ENCODE measurements at regions not wholly inside any gene's neighbourhood (a gene's known extent, or its start where the extent isn't known, plus 50 kb on each side); places are given as distances from the start of the nearest gene placed in this dataset.
"Not testable (repeated sequence)": the region's sequence is repeated elsewhere in the genome, so short reads cannot be mapped to it uniquely, and the experiment has no call there.

GRCh38 chr5:142520885-142521284 is 165.0 kb downstream of the FGF1 start:
- DNase-seq, result no peak
- ChIA-PET POLR2A (ENCODE audit: unreplicated experiment) (no interaction called here), CTCF (no interaction called here)
- intact Hi-C loops (cut with micrococcal nuclease; ENCODE audit: unreplicated experiment), result no loop called here
- no peaks in the 10 kb centered on the region for H3K27me3 ChIP-seq (ENCODE audit: insufficient read depth, low read depth)
- BruUV-seq (replicated peaks), result no TSS peak
- no peak overlapping the region for H3K4me2 ChIP-seq
- H3K9me3 ChIP-seq (ENCODE audit: insufficient read depth, low read depth), result peaks cover 5% of the 10 kb centered on the region; the same call in 1 of the 2 replicates
- H3K9me2 ChIP-seq (ENCODE audit: insufficient read depth), result no peaks in the 10 kb centered on the region
- no peak for TF ChIP-seq EZH2 (IDR thresholded peaks at IDR 0.05; ENCODE audit: low read depth)
- TF ChIP-seq CTCF (conservative IDR thresholded peaks at IDR 0.05), result no peak
- H4K20me1 ChIP-seq (ENCODE audit: insufficient read depth), result no peaks in the 10 kb centered on the region
- H3K4me3 ChIP-seq, result no peak overlapping the region
- no peak overlapping the region for H2AFZ ChIP-seq
- peaks cover 12% of the 10 kb centered on the region for H3K4me1 ChIP-seq (replicated peaks; ENCODE audit: insufficient read depth)
- H3K36me3 ChIP-seq (ENCODE audit: low read depth), result no peaks in the 10 kb centered on the region
- no peaks in the 10 kb centered on the region for H3K79me2 ChIP-seq (ENCODE audit: low read depth)
- peaks cover 16% of the 10 kb centered on the region for H3F3A ChIP-seq (ENCODE audit: insufficient read depth, low read depth)
- peak overlapping the region; percentile 22; the same call in 1 of the 2 replicates for H3K27ac ChIP-seq

- H3K36me3 ChIP-seq (ENCODE audit: low read depth); H4K20me1 ChIP-seq (ENCODE audit: insufficient read depth); H3K27ac ChIP-seq; H3K79me2 ChIP-seq (ENCODE audit: low read depth); H3K9me3 ChIP-seq (ENCODE audit: insufficient read depth, low read depth); H3K4me2 ChIP-seq; DNase-seq; BruUV-seq (replicated peaks); H3K9me2 ChIP-seq (ENCODE audit: insufficient read depth); POLR2A ChIA-PET (ENCODE audit: unreplicated experiment); H2AFZ ChIP-seq; intact Hi-C loops (cut with micrococcal nuclease; ENCODE audit: unreplicated experiment); H3K27me3 ChIP-seq (ENCODE audit: insufficient read depth, low read depth); H3K4me3 ChIP-seq: not testable (repeated sequence)
- CTCF ChIA-PET, result interaction anchor here (0.6 kb wide), 1 partner anchor 556 kb away, joined by 3 read pairs; no protein-coding TSS in a partner anchor
- peaks cover 16% of the 10 kb centered on the region for H3F3A ChIP-seq (ENCODE audit: insufficient read depth, low read depth)
- peaks cover 12% of the 10 kb centered on the region for H3K4me1 ChIP-seq (replicated peaks; ENCODE audit: insufficient read depth)
Observed at GRCh38 chr5:142519913-142520312, 166.0 kb downstream of the FGF1 start.

GRCh38 chr5:142517840-142518239 is 168.1 kb downstream of the FGF1 start:
- TF ChIP-seq EZH2 (IDR thresholded peaks at IDR 0.05; ENCODE audit: low read depth) (no peak), CTCF (conservative IDR thresholded peaks at IDR 0.05) (no peak)
- DNase-seq, result no peak
- no peaks in the 10 kb centered on the region for H3K79me2 ChIP-seq (ENCODE audit: low read depth)
- H2AFZ ChIP-seq, result no peak overlapping the region
- H3K4me1 ChIP-seq (replicated peaks; ENCODE audit: insufficient read depth), result peaks cover 24% of the 10 kb centered on the region
- no peak overlapping the region for H3K4me3 ChIP-seq
- no peaks in the 10 kb centered on the region for H3K9me2 ChIP-seq (ENCODE audit: insufficient read depth)
- H3K27ac ChIP-seq, result no peak overlapping the region
- H3K4me2 ChIP-seq, result no peak overlapping the region
- no peaks in the 10 kb centered on the region for H3K27me3 ChIP-seq (ENCODE audit: insufficient read depth, low read depth)
- no peaks in the 10 kb centered on the region for H3K36me3 ChIP-seq (ENCODE audit: low read depth)
- peaks cover 7% of the 10 kb centered on the region; the same call in 1 of the 2 replicates for H3K9me3 ChIP-seq (ENCODE audit: insufficient read depth, low read depth)
- H4K20me1 ChIP-seq (ENCODE audit: insufficient read depth), result no peaks in the 10 kb centered on the region
- BruUV-seq (replicated peaks), result no TSS peak
- ChIA-PET POLR2A (ENCODE audit: unreplicated experiment) (no interaction called here), CTCF (no interaction called here)
- intact Hi-C loops (cut with micrococcal nuclease; ENCODE audit: unreplicated experiment), result no loop called here
- peaks cover 25% of the 10 kb centered on the region for H3F3A ChIP-seq (ENCODE audit: insufficient read depth, low read depth)

- no peak overlapping the region for H2AFZ ChIP-seq
- no peaks in the 10 kb centered on the region for H3K79me2 ChIP-seq (ENCODE audit: low read depth)
- peaks cover 29% of the 10 kb centered on the region for H3F3A ChIP-seq (ENCODE audit: insufficient read depth, low read depth)
- no peak overlapping the region for H3K4me2 ChIP-seq
- no peak overlapping the region for H3K4me3 ChIP-seq
- H3K4me1 ChIP-seq (replicated peaks; ENCODE audit: insufficient read depth), result peaks cover 32% of the 10 kb centered on the region
- H3K27ac ChIP-seq, result no peak overlapping the region
- no peak for DNase-seq
- BruUV-seq (replicated peaks), result no TSS peak
- intact Hi-C loops (cut with micrococcal nuclease; ENCODE audit: unreplicated experiment), result no loop called here
- H3K9me3 ChIP-seq (ENCODE audit: insufficient read depth, low read depth), result peaks cover 7% of the 10 kb centered on the region; the same call in 1 of the 2 replicates
- CTCF ChIA-PET, result interaction anchor here (0.6 kb wide), 1 partner anchor 87 kb away, joined by 3 read pairs; no protein-coding TSS in a partner anchor
- H3K27me3 ChIP-seq (ENCODE audit: insufficient read depth, low read depth), result no peaks in the 10 kb centered on the region
- POLR2A ChIA-PET (ENCODE audit: unreplicated experiment), result no interaction called here
- H3K36me3 ChIP-seq (ENCODE audit: low read depth), result 0 out of 2 replicates have a peak, but pooled peaks cover under 1% of the 10 kb centered on the region
- no peaks in the 10 kb centered on the region for H3K9me2 ChIP-seq (ENCODE audit: insufficient read depth)
- TF ChIP-seq EZH2 (IDR thresholded peaks at IDR 0.05; ENCODE audit: low read depth), result no peak
- TF ChIP-seq CTCF (conservative IDR thresholded peaks at IDR 0.05), result no peak
- H4K20me1 ChIP-seq (ENCODE audit: insufficient read depth), result no peaks in the 10 kb centered on the region
Observed at GRCh38 chr5:142516732-142517131, 169.2 kb downstream of the FGF1 start.

Data from PC-9 (cell line).